Peyer's patch (tissue), 4 donors: ENCODE measurements at regions not wholly inside any gene's neighbourhood (a gene's known extent, or its start where the extent isn't known, plus 50 kb on each side); places are given as distances from the start of the nearest gene placed in this dataset.
"Not testable (repeated sequence)": the region's sequence is repeated elsewhere in the genome, so short reads cannot be mapped to it uniquely, and the experiment has no call there.

Experiments used
- DNase-seq, 3 donors: peaks; one replicate each; pipeline ENCODE4 v3.0.0-alpha.2; 2017 to 2019
- H3K27ac ChIP-seq, 4 donors: fragments of 200-600 bp; sonication (generic); one replicate each; pipeline ENCODE4 v1.5.1; 2016 to 2019
- H3K27me3 ChIP-seq, 2 donors: fragments of 200-600 bp; sonication (generic); one replicate each; pipeline ENCODE4 v1.5.1; 2019
- H3K36me3 ChIP-seq, 3 donors: fragments of 200-600 bp; sonication (generic); one replicate each; pipeline ENCODE4 v1.5.1; 2016 to 2019
- H3K4me1 ChIP-seq, 4 donors: fragments of 200-600 bp; sonication (generic); one replicate each; pipeline ENCODE4 v1.5.1; 2016 to 2019
- H3K4me3 ChIP-seq, 4 donors: fragments of 200-600 bp; sonication (generic); 1 replicate in 3 of 4; 2 replicates in 1 of 4; pipeline ENCODE4 v1.5.1; 2016 to 2019; ENCODE audit warnings: mild to moderate bottlenecking in 1 of 4
- H3K9me3 ChIP-seq, 4 donors: fragments of 200-600 bp; sonication (generic); one replicate each; pipeline ENCODE4 v1.5.1; 2016 to 2019; ENCODE audit warnings: mild to moderate bottlenecking in 1 of 4
- POLR2A ChIP-seq, 2 donors: fragments of 450-650 bp; IDR thresholded peaks; one replicate each; pipeline ENCODE4 v1.5.1; 2017; ENCODE audit warnings: antibody characterized with exemption in 2 of 2, mild to moderate bottlenecking in 2 of 2, moderate library complexity in 2 of 2
- TF ChIP-seq, protein P1 (sequence below), 6 experiments: fragments of 450-650 bp in 4 of 6; fragments of 200-600 bp in 2 of 6; sonication (generic) in 1 of 6; IDR thresholded peaks; one replicate each; pipeline ENCODE4 v1.5.1; 2017 to 2019; ENCODE audit warnings: antibody characterized with exemption in 6 of 6, mild to moderate bottlenecking in 3 of 6, moderate library complexity in 1 of 6

DNA sequence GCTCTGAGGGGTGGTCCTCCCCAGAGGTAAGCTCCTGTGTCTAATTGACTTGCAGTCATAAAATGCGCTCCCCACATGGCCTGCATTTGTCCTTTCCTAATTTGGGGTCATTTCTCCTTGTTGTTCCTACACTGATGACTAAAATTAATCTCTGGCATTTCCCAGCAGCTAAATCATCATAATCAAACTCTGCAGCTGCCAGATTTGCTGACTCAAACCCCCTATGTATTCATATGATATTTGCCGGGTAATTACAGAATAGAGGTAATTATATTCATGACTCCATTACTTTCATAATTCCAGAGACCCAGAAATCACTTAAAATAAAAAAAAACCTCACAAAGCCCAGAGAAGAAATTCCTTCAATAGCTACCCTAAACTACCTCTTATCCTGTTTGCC lies 331.4 kb upstream of the KLHL29 start:
- Histone ChIP-seq H3K9me3 (no peaks in the 10 kb centered on the region), H3K36me3 (no peaks in the 10 kb centered on the region), H3K27ac (no peak overlapping the region), H3K27me3 (no peaks in the 10 kb centered on the region), H3K4me1 (no peaks in the 10 kb centered on the region), H3K4me3 (no peak overlapping the region)
- TF ChIP-seq POLR2A (IDR thresholded peaks at IDR 0.05), result no peak
- TF ChIP-seq, protein P1, sequence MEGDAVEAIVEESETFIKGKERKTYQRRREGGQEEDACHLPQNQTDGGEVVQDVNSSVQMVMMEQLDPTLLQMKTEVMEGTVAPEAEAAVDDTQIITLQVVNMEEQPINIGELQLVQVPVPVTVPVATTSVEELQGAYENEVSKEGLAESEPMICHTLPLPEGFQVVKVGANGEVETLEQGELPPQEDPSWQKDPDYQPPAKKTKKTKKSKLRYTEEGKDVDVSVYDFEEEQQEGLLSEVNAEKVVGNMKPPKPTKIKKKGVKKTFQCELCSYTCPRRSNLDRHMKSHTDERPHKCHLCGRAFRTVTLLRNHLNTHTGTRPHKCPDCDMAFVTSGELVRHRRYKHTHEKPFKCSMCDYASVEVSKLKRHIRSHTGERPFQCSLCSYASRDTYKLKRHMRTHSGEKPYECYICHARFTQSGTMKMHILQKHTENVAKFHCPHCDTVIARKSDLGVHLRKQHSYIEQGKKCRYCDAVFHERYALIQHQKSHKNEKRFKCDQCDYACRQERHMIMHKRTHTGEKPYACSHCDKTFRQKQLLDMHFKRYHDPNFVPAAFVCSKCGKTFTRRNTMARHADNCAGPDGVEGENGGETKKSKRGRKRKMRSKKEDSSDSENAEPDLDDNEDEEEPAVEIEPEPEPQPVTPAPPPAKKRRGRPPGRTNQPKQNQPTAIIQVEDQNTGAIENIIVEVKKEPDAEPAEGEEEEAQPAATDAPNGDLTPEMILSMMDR (IDR thresholded peaks at IDR 0.05), result no peak
- no peak for DNase-seq

DNA sequence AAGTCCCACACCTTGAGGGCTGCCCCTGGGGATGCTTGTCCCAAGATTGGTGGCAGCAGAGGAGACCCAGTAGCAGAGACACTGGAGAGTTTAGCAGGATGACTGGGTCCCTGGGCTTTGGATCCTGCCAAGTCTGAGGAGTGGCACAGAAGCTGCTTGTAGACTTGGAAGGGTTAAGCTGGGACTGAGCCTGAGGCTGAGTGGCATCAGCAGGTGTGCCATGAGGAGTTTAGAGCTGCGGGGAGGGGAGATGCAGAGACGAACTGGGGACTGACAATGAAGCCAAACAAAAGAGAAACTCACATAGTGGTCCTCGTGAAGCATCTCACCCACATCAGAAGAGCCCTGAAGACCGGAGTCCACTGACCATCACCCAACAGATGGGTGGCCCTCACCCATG lies 329.7 kb upstream of the KLHL29 start:
- H3K4me1 ChIP-seq, result no peaks in the 10 kb centered on the region
- TF ChIP-seq, protein P1 (IDR thresholded peaks at IDR 0.05), result no peak
- no peaks in the 10 kb centered on the region for H3K9me3 ChIP-seq
- H3K36me3 ChIP-seq, result no peaks in the 10 kb centered on the region
- no peak overlapping the region for H3K4me3 ChIP-seq
- H3K27me3 ChIP-seq, result no peaks in the 10 kb centered on the region
- no peak overlapping the region for H3K27ac ChIP-seq
- no peak for DNase-seq

DNA sequence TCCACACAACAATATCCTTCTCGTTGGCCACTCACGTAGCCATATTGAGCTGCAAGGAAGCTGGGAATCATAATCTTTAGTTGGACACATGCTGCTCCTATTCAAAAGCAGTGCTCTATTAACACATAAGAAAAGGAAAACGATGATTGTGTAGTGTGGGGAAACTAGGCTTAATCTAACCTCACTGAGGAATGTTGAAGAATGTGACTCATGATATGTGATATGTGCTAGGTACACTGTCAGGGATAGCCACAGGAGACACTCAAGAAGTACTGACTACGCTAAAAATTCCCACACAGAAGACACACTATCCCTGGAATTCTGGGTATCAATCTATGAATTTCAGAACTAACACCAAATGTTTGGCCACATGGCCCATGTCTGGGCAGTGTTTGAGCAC lies 328.1 kb upstream of the KLHL29 start:
- not testable (repeated sequence) for DNase-seq, H3K9me3 ChIP-seq, H3K27ac ChIP-seq, H3K4me1 ChIP-seq, H3K36me3 ChIP-seq, H3K4me3 ChIP-seq, H3K27me3 ChIP-seq

DNA sequence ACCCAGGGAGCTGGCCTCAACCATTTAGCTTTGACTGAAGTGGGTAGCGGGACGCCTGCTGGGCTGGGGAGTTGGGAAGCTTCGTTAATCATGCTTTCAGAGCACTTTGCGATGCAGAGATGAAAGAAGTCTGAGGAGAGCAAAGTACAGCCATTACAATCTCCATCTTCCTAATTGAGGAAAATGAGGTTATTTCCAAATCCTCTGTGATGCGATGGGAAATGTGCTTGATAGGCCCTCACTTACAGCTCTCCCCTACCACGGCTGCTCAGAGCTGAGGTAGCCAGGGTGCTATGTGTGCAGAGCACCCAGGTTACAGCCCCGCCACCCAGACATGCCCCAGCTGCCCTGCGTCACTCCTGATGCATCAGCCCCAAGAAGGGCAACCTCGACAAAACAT lies 326.5 kb upstream of the KLHL29 start:
- DNase-seq, result no peak
- H3K9me3 ChIP-seq, result no peaks in the 10 kb centered on the region
- TF ChIP-seq POLR2A (IDR thresholded peaks at IDR 0.05), result no peak
- TF ChIP-seq, protein P1 (IDR thresholded peaks at IDR 0.05), result no peak

DNA sequence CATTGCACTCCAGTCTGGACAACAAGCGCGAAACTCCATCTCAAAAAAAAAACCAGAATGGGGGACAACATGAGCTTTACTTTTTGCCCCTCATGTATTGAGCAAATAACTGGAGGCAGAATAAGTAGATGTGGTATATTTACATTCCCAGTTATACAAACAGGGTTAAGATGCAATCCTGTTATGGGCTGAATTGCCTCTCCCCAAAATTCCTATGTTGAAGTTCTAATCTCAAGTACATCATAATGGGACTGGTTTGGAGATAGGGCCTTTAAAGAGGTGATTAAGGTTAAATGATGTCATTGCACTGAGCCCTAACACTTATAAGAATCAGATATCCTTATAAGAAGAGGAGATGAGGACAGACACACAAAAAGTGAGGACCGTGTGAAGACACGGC lies 319.8 kb upstream of the KLHL29 start:
- Histone ChIP-seq H3K4me1 (no peaks in the 10 kb centered on the region), H3K4me3 (no peak overlapping the region), H3K27me3 (no peaks in the 10 kb centered on the region), H3K36me3 (no peaks in the 10 kb centered on the region), H3K27ac (no peak overlapping the region), H3K9me3 (no peaks in the 10 kb centered on the region)
- TF ChIP-seq, protein P1 (IDR thresholded peaks at IDR 0.05), result no peak
- no peak for TF ChIP-seq POLR2A (IDR thresholded peaks at IDR 0.05)
- no peak for DNase-seq

More for the DNA sequence above, 326.5 kb upstream of the KLHL29 start:
- H3K27ac ChIP-seq, result no peak overlapping the region
- no peaks in the 10 kb centered on the region for H3K4me1 ChIP-seq
- no peaks in the 10 kb centered on the region for H3K36me3 ChIP-seq
- H3K4me3 ChIP-seq, result no peak overlapping the region
- H3K27me3 ChIP-seq, result no peaks in the 10 kb centered on the region

DNA sequence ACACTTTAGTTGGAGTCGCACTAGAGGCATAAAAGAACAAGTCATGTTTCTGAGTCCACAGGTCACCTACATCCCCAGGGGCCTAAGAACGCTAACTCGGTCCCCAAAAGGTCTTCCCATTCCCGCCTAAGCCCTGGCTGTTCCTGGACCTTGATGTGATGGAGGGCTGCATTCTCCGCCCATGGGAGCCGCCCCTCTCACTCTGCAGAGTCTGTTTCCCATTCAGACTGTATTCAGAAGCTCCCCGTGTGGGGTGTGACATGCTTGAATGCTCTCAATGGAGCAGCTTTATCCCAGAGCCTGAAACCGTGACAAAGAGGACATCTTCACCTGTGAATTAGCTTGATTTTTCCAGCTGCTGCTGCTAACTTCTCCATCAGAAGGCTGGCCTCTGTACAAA lies 319.0 kb upstream of the KLHL29 start:
- Histone ChIP-seq H3K27me3 (no peaks in the 10 kb centered on the region), H3K4me3 (no peak overlapping the region), H3K36me3 (no peaks in the 10 kb centered on the region), H3K9me3 (no peaks in the 10 kb centered on the region), H3K27ac (no peak overlapping the region), H3K4me1 (no peaks in the 10 kb centered on the region)
- DNase-seq, result no peak
- TF ChIP-seq POLR2A (IDR thresholded peaks at IDR 0.05), result no peak
- TF ChIP-seq, protein P1 (IDR thresholded peaks at IDR 0.05), result no peak
